DOHH2 (cell line): ENCODE measurements at regions not wholly inside any gene's neighbourhood (a gene's known extent, or its start where the extent isn't known, plus 50 kb on each side); places are given as distances from the start of the nearest gene placed in this dataset.

Experiments used
- CTCF ChIP-seq: fragments of 200-600 bp; sonication (generic); IDR thresholded peaks from one replicate; pipeline ENCODE4 v1.5.1; 2014; ENCODE audit warnings: antibody characterized with exemption, mild to moderate bottlenecking, low read depth, low read length; ENCODE audit not compliant: poor library complexity, severe bottlenecking
- EZH2phosphoT487 ChIP-seq: fragments of 200-600 bp; sonication (generic); IDR thresholded peaks from 2 replicates; pipeline ENCODE4 v1.6.1; 2017; ENCODE audit warnings: borderline replicate concordance, mild to moderate bottlenecking, antibody characterized with exemption, low read length, moderate library complexity, mixed read lengths

GRCh38 chr3:43879166-43879565 is 188.4 kb downstream of the ABHD5 start:
- TF ChIP-seq CTCF (peak; percentile 78), EZH2phosphoT487 (no peak)
